DMS 273 (cell line): ENCODE measurements at regions not wholly inside any gene's neighbourhood (a gene's known extent, or its start where the extent isn't known, plus 50 kb on each side); places are given as distances from the start of the nearest gene placed in this dataset.
A peak's percentile ranks its signal among the peaks of the same experiment; 100 is the strongest.
"Not testable (repeated sequence)": the region's sequence is repeated elsewhere in the genome, so short reads cannot be mapped to it uniquely, and the experiment has no call there.

Source experiments
- DNase-seq: peaks from one replicate; lab custom pipeline; 2025; ENCODE audit not compliant: unreplicated experiment; lab: John Stamatoyannopoulos, UW

DNA sequence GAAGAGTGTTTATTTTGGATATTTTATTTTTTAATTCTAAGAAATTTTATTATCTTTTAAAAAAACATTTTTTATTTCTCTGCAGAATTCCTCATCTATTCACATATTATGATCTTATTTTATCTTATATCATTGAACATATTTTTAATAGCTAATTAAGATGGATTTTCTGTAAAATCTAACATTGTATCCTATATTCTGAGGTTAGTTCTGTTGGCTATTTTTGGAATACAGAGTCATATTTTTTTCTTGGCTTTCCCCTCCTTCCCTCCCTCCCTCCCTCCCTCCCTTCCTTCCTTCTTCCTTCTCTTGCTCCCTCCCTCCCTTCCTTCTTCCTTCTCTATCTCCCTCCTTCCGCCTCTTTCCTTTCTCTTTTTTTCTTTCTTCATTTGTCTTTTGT is 2326.6 kb upstream of the RAG2 start:
- DNase-seq: no peak

DNA sequence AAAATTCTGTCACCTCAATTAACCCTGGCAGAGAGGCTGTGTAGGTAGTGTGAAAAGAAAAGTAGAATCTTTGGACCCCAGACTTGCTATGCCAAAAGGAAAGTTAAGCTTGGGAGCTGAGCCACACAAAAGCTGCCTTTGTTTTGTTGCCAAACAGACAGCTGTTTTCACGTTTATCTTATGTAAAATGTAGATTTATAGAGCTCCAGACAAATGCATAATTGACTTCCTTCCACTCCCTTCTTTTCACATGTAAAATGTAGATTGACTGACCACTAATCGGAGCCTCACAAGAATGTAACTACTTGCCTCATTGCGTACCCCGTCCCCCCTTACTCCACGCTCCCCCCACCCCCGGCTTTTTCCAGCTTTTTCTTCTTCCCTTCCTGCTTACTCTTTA is 2302.2 kb upstream of the RAG2 start:
- DNase-seq: no peak

DNA sequence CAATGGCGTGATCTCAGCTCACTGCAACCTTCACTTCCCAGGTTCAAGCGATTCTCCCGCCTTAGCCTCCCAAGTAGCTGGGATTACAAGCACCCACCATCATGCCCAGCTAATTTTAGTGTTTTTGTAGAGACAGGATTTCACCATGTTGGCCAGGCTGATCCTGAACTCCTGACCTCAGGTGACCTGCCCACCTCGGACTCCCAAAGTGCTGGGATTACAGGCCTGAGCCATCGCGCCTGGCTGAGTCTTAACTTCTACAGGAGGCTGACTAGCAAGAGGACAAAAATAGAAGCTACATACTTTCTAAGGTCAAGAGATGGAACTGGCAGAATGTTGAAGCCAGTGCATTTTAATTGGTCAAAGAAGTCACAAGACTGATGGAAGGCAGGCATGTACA is 2296.2 kb upstream of the RAG2 start:
- not testable (repeated sequence) for DNase-seq

DNA sequence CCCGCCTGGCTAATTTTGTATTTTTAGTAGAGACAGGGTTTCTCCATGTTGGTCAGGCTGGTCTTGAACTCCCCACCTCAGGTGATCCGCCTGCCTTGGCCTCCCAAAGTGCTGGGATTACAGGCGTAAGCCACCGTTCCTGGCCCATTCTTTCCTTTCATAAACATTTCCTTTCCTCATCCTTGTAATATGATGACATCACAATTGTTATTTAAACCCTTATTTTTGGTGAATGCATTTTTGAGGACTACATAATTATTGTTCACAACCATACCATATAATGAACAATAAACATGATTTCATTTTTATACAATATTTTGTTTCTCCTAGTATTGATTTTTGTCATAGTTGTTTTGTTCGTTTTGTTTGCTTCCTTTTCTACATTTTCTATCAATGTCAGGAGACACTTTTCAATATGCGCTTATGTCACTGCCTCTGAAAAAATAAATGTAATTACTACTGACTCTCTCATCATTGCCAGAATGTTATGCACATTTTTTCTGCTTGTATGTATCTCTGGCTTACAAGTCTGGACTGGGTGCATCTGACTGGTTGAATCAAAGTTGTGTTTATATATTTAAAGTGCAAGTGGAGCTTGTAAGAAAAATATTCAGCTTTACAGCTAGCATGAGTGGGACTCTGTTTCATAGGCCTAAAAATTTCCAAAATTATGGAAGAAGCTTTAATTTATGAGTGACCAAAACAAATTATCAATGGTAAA is 2286.3 kb upstream of the RAG2 start:
- DNase-seq: no peak

DNA sequence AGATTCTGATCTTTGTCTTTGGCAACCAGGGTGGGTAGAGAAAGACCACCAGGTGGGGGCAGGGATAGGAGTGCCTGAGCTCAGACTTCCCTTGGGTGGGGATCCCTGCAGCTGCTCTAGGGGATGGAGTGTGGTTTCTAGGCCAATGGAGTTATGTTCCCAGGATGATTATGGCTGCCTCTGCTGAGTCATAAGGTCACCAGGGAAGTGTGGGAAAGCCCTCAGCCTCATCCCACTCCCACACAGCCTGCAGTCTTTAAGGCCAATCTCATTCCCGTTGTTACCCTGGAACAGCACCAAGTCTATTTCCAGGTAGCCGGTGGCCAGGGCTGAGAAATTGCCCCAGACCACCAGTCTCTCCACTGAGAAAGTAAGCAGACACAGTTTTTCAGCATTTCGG is 2269.3 kb upstream of the RAG2 start:
- no peak for DNase-seq

DNA sequence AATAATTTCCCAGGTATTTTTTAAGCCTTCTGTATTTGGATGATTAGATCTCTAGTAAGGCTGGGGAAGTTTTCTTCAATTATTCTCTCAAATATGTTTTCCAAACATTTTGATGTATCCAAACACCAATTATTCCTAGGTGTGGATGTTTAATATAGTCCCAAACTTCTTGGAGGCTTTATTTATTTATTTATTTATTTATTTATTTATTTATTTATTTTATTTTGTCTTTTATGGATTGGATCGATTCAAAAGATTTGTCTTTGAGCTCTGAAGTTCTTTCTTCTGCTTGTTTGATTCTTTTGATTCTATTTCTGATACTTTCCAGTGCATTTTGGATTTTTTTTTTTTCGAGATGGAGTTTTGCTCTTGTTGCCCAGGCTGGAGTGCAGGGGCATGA is 2267.9 kb upstream of the RAG2 start:
- DNase-seq: no peak

DNA sequence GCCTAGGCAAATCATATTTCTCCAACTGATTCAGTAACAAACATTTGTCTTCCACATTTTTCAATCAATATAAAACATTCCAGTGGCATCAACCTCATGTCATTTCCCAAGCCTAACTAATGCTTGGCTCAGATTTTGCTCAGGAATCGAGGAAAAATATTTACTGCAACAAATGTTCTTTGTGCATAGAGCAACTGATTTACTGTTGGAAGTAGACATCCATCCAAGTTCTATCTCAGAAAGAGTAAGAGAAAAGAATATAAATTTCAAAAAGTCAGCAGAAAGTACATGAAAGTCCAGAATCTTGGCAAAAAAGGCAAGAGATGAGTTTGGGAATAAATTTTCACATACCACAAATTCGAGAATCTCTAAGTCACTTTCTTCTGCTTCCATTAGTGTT is 2245.0 kb upstream of the RAG2 start:
- no peak for DNase-seq

DNA sequence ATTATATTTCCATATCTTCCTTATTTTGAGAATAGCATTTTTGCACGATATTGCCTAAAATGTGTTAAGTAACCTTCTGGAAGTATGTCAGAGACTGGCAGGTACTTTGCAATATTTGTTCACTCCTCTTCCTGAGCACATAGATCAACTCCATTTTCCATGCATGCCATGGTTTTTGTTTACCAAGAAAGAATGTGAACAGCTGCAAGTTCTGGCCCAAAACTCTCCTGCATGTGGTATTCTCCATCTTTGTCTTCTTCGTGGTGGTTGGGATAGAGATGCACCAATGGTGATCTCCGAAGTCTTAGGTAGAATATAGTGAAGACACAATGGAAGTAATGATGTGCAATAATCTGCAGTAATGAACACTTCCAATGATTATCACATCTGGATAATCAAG is 2241.0 kb upstream of the RAG2 start:
- no peak for DNase-seq

DNA sequence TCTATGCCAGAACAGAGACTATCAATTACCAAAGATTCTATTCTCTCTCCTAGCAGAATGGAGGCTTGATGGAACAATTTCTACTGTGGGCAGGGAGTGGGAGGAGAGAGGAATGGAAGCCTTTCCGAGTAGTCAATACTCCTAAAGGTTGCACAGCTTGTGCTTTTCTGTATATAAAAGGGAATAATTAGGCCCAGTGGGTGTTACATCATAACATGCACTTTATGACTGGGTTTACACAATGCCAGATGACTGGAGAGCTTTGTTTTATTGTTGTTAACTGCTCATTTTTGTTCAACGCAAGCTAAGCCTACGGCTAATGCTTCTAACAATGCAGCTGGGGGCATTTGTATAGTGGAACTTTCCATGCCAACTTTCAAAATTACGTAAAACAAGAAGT is 2237.9 kb upstream of the RAG2 start:
- no peak for DNase-seq

DNA sequence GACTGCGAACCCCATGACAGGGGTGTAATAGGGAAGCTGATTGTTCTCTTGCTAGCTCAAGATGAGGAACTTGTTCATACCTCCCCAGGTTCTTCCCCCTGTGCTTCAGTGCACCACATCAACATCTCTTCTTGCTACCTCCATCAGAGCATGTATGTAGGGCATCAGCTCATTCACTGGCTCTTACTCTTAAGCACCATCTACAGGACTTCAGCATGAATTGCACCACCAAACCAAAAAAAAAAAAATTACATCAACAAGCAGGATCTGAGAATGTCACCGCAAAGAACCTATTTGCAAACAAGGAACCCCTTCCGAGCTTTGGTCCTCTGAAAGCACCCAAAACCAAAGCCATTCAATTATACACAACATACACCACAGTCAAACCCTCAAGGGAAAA is 2226.5 kb upstream of the RAG2 start:
- DNase-seq: peak; percentile 4

DNA sequence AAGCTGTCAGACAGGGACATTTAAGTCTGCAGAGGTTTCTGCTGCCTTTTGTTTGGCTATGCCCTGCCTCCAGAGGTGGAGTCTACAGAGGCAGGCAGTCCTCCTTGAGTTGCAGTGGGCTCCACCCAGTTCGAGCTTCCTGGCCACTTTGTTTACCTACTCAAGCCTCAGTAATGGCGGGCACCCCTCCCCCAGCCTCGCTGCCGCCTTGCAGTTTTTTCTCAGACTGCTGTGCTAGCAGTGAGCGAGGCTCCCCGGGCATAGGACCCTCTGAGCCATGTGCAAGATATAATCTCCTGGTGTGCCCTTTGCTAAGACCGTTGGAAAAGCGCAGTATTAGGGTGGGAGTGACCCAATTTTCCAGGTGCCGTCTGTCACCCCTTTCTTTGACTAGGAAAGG is 2223.8 kb upstream of the RAG2 start:
- not testable (repeated sequence) for DNase-seq

DNA sequence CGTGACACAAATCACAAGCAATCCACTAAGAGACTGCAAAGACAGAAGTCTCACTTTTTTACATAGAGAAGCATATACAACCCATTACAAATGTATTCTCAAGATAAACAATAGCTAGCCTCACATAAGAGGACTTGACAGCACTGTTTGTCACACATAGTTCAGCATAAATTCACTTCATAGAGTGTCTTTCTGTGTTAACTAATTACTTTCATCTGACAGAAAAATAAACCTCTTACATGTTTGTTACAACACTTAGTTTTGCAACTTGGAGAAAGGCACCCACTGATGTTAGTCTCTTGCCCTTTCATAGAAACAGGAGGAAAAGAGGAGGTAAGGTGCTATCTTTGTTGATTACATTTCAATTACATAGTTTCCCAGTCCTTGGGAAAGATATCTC is 2221.9 kb upstream of the RAG2 start:
- no peak for DNase-seq

DNA sequence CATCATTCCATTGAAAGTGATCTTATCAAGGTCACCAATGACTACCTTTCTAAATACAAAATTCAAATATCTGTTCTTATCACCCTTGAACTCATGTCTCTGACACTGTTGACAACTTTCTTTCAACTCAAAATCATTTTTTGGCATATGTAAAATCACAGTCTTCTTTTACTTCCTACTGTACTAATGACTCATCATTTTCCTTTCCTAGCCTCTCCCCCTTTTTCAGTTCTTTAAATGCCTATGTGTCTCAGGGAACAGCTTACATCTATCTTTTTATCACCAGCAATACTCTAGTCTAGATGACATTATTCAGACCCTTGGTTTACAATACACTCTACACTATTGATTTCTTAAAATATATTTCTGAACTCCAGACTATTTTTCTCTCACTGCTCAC is 2220.7 kb upstream of the RAG2 start:
- no peak for DNase-seq

DNA sequence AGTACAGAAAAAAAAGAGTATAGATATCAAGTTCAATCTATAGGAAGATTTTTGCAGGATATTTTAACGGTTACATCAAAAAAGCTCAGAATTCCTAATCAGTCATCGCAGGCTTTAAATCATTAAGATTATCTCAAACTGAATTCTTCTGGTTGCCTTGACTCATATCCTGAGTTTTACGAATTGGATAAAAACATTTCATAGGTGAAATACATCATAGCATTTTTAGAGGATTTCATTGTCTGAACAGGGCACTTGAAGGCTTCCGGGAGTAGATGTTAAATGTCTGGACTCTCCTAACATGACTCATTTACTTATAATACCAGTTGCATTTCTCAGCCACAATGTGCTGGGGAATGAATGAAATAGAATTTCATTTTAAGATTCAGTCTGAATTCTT is 2216.6 kb upstream of the RAG2 start:
- DNase-seq: no peak

DNA sequence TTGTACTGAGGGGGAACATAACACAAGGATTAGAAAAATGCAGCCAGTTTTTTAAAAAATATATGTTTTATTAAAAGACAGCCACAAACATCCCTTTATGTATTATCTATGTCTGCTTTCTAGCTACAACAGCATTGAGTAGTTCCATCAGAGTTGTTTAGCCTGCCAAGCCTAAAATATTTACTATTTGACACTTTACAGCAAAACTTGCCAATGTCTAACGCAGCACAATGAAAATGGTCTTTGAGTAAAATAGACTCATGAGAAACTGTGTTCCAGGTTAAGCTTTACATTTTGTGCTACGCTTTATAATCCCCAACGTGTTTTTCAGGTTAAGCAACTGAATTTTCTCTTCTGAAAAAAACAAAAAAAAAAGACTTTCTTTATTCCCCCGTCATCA is 2211.5 kb upstream of the RAG2 start:
- DNase-seq: no peak

DNA sequence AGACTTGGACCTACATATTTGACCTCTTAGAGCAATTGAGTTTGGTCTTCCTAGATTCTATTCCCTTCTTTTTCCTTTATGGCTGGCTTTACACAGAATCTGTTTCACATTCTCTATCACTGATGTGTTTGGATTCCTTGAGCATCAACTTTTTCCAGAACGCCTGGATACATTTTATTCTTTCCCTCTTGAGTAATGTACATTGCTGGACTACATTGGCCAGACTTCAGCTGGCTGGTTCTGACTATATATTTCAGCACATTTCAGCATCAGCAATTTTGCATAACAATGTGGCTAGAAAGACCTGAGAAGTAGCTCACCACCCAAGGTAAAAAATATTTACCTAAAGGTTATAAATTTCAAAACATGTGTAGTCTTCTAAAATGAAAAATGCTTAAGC is 2198.2 kb upstream of the RAG2 start:
- DNase-seq: no peak

DNA sequence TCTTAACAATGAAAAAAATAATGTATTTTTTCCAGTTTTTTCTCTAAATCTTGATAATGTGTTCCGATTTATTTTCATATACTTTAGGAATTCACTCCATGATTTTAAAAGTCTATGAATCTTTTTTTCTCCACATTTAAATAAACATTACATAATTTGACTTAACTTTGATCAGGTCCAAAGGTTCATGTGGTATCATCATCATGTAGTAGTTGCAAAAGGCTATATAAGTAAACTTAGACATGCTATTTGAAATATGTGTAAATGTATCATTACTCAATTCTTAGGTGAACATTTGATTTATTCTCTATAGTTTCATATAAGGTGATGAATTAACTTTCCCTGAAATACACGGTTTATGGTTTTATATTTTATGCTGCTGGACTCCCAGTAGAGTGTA is 2197.0 kb upstream of the RAG2 start:
- no peak for DNase-seq

DNA sequence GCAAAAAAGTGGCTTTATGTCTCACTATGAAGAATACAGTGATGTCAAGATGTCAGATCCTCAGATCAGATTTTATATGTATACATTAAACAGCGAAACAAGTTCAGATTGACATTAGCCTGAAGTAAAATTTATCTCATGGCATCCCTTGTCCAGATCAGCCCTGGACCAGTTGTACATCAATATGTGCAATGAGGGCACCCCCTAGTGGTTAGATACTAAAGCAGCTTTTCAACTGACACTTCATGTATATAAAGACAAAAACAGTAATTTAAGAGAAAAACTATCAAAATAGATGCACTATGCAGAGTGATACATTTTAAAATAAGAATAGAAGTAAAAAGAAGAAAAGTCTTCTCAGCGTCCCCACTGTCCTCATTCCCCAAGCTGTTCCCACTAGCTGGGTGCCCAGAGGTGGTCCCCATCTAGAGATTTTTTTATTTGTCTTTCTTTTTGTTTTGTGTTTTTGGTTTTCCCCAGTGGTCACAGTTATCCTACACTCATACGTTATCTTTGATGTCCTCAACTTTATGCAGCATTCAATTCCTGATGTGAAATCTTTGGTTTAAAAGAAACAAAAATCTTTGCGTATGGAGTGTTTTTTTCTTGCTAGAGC is 2193.4 kb upstream of the RAG2 start:
- peak; percentile 75 for DNase-seq

DNA sequence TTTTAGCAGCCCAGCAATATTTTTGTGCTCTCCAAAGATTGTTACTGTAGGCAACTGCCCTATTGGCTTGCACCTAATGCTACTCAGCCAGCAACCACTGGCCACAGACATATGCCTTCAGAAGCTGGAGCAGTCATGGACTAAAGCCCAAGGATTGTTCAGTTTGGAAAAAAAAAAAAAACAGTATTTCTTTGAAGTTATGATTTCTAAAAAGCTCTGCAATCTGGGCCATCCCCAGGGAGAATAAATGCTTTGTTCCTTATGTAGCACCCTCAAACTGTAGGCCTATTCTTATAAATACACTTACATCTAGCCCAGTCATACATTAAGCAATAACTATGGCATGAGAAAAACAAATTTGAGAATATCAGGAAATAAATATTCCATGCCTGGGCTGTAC is 2190.5 kb upstream of the RAG2 start:
- DNase-seq: no peak

DNA sequence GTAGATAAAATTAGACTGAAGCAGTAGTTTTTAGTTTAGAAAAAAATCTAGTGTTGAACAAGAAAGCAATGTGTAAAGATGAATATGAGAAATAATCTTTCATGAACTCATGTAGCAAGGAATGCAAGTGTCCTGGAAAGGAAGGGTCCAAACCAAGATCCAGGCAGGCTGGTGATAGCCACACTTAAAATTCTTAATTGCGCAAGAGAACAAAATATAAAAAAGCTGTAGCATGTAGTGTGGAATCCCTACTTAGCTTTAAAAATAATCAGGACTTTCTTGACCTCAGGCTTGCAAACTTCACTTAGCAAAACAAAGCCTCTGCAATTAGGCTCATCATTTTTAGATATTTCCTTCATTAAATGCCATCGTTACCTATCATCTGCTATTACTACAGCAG is 2186.1 kb upstream of the RAG2 start:
- DNase-seq: no peak

DNA sequence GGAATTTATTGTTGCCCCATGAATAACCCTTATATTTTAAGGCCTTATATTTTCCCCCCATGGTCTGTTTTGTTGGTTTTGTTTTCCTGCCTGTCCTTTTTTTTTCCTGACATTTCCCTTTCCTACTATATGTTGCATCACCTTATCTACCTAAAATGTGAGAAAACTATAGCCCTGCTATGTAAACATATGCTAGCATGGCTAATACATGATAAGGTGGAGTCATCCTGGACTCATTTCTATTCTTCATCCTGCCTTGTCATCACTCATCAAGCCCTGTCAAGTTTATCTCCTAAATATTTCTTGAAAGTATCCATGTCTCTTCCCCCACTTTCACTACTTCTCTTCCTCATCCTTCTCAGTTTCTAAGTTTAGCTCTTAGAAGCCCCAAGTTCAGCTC is 2168.8 kb upstream of the RAG2 start:
- DNase-seq: no peak

DNA sequence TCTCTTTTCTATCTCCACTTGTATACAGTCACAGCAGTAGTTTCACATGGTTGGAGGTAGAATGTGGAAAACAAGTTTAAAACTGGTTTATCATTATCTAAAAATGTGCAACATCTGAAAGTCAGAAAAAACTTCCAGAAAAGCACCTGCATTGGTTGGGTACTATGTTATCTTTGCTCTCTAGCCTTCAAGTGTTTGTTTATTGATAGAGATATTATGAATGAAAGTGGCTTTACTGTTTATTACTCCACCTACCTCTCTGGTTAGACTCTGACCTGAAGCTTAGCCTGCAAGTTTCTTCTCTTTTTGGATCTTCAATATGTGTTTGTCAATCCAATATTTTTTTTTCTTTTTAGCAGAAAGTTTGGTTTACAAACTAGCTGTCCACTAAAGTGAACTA is 2161.4 kb upstream of the RAG2 start:
- no peak for DNase-seq

DNA sequence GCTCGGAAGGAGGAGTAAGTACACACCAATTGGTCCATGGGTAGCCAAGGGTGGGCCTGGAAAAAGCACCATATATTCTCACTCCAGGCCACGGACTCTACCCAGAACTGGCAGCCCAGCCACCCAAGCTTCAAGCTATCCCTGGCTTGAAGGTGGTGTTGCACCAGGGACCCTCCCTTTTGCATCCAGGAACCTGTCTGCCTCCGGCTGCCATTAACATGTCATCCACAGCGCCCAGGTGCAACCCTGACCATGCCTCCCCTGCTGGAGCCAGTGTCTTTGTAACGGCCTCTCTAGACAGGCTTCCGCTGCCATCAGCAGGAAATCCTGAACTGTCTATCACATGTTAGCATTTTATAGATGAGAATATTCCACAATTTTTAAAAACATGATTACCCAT is 2158.5 kb upstream of the RAG2 start:
- no peak for DNase-seq
